GM23338 (cell line): ENCODE measurements at regions not wholly inside any gene's neighbourhood (a gene's known extent, or its start where the extent isn't known, plus 50 kb on each side); places are given as distances from the start of the nearest gene placed in this dataset.
A peak's percentile ranks its signal among the peaks of the same experiment; 100 is the strongest.

Source experiments
- ATAC-seq: fragments of 200-7000 bp; cut with Tn5 transposase; 3 replicates; pipeline ENCODE4 v1.9.1; 2020
- DNase-seq: peaks from one replicate; pipeline ENCODE4 v3.0.0-alpha.2; 2015; ENCODE audit warnings: low spot score
- H2AFZ ChIP-seq: fragments of 200-600 bp; sonication (generic); 2 replicates; pipeline ENCODE4 v1.8.0; 2016; ENCODE audit warnings: antibody characterized with exemption, mild to moderate bottlenecking, moderate library complexity
- H3F3A ChIP-seq: fragments of 200-600 bp; sonication (generic); replicated peaks from 2 replicates; pipeline ENCODE4 v1.8.0; 2017; ENCODE audit warnings: antibody characterized with exemption, mixed run types, low read depth
- H3K27ac ChIP-seq: fragments of 200-600 bp; sonication (generic); 2 replicates; pipeline ENCODE4 v1.6.1; 2016; ENCODE audit warnings: low read depth
- H3K27me3 ChIP-seq: fragments of 200-600 bp; sonication (generic); 2 replicates; pipeline ENCODE4 v1.8.0; 2016; ENCODE audit warnings: mild to moderate bottlenecking, mixed run types, moderate library complexity; ENCODE audit not compliant: insufficient read depth
- H3K36me3 ChIP-seq: fragments of 200-600 bp; sonication (generic); 2 replicates; pipeline ENCODE4 v1.8.0; 2016; ENCODE audit warnings: mild to moderate bottlenecking; ENCODE audit not compliant: insufficient read depth
- H3K4me1 ChIP-seq: fragments of 200-600 bp; sonication (generic); 2 replicates; pipeline ENCODE4 v1.8.0; 2016; ENCODE audit warnings: mild to moderate bottlenecking, moderate library complexity; ENCODE audit not compliant: insufficient read depth
- H3K4me2 ChIP-seq: fragments of 200-600 bp; sonication (generic); 2 replicates; pipeline ENCODE4 v1.7.1; 2017; ENCODE audit warnings: mixed run types
- H3K4me3 ChIP-seq: fragments of 200-600 bp; sonication (generic); 2 replicates; pipeline ENCODE4 v1.6.1; 2016; ENCODE audit warnings: mixed run types
- H3K79me2 ChIP-seq: fragments of 200-600 bp; sonication (generic); replicated peaks from 2 replicates; pipeline ENCODE4 v1.8.0; 2017; ENCODE audit warnings: mild to moderate bottlenecking; ENCODE audit not compliant: insufficient read depth
- H3K9me2 ChIP-seq: fragments of 200-600 bp; sonication (generic); 2 replicates; pipeline ENCODE4 v1.8.0; 2017; ENCODE audit not compliant: insufficient read depth
- H4K20me1 ChIP-seq: fragments of 200-600 bp; sonication (generic); replicated peaks from 2 replicates; pipeline ENCODE4 v1.8.0; 2017; ENCODE audit warnings: mild to moderate bottlenecking; ENCODE audit not compliant: insufficient read depth
- H3K27ac Mint-ChIP-seq: 2 replicates; pipeline ENCODE4 v1.8.0; 2020; ENCODE audit warnings: inconsistent platforms, mild to moderate bottlenecking, moderate library complexity, mixed read lengths
- H3K27me3 Mint-ChIP-seq: 3 replicates; pipeline ENCODE4 v1.8.0; 2022; ENCODE audit warnings: low read depth, mild to moderate bottlenecking, moderate library complexity, mixed read lengths, inconsistent platforms; ENCODE audit not compliant: insufficient read depth, poor library complexity
- H3K36me3 Mint-ChIP-seq: 3 replicates; pipeline ENCODE4 v1.8.0; 2021; ENCODE audit warnings: low read depth, mild to moderate bottlenecking, inconsistent platforms, moderate library complexity, mixed read lengths
- H3K4me1 Mint-ChIP-seq: 3 replicates; pipeline ENCODE4 v1.8.0; 2020; ENCODE audit warnings: mild to moderate bottlenecking, inconsistent platforms, mixed read lengths
- H3K4me3 Mint-ChIP-seq: 3 replicates; pipeline ENCODE4 v1.8.0; 2021; ENCODE audit warnings: moderate library complexity, mild to moderate bottlenecking, inconsistent platforms, mixed read lengths
- H3K9me3 Mint-ChIP-seq: 3 replicates; pipeline ENCODE4 v1.8.0; 2020; ENCODE audit warnings: moderate library complexity, mild to moderate bottlenecking, inconsistent platforms, mixed read lengths
- CREB1 ChIP-seq: fragments of 250-450 bp; sonication (Bioruptor Pico); IDR thresholded peaks from 2 replicates; pipeline ENCODE4 v1.5.0; 2020; ENCODE audit warnings: low read depth, mild to moderate bottlenecking, moderate library complexity
- EZH2 ChIP-seq: fragments of 200-600 bp; sonication (generic); IDR thresholded peaks from one replicate; pipeline ENCODE4 v1.8.0; 2017; ENCODE audit warnings: antibody characterized with exemption, mild to moderate bottlenecking, low read depth; ENCODE audit not compliant: unreplicated experiment
- EZH2phosphoT487 ChIP-seq: fragments of 200-600 bp; sonication (generic); IDR thresholded peaks from one replicate; pipeline ENCODE4 v1.8.1; 2018; ENCODE audit warnings: antibody characterized with exemption; ENCODE audit not compliant: unreplicated experiment
- JUNB ChIP-seq: IDR thresholded peaks from one replicate; pipeline ENCODE4 v1.6.1; 2016; ENCODE audit warnings: antibody characterized with exemption; ENCODE audit not compliant: unreplicated experiment
- NANOG ChIP-seq: IDR thresholded peaks from 2 replicates; pipeline ENCODE4 v1.6.1; 2016; ENCODE audit warnings: antibody characterized with exemption, borderline replicate concordance
- POLR2AphosphoS5 ChIP-seq: IDR thresholded peaks from 2 replicates; pipeline ENCODE4 v1.6.1; 2016; ENCODE audit warnings: antibody characterized with exemption, low read depth
- STAT1 ChIP-seq: IDR thresholded peaks from one replicate; pipeline ENCODE4 v1.6.1; 2016; ENCODE audit warnings: antibody characterized with exemption; ENCODE audit not compliant: unreplicated experiment
- ZNF114 ChIP-seq: fragments of 250-450 bp; sonication (Bioruptor Pico); IDR thresholded peaks from 2 replicates; pipeline ENCODE4 v1.5.0; 2020; ENCODE audit warnings: mild to moderate bottlenecking, moderate library complexity
- ZNF331 ChIP-seq: fragments of 250-450 bp; sonication (Bioruptor Pico); IDR thresholded peaks from 2 replicates; pipeline ENCODE4 v1.5.0; 2020; ENCODE audit warnings: low read depth, mild to moderate bottlenecking, moderate library complexity
- TF ChIP-seq, protein P1 (sequence below): fragments of 250-450 bp; sonication (Bioruptor Pico); IDR thresholded peaks from 2 replicates; pipeline ENCODE4 v1.5.0; 2020; ENCODE audit warnings: mild to moderate bottlenecking, moderate library complexity
- TF ChIP-seq, protein P2 (sequence below): IDR thresholded peaks from 2 replicates; pipeline ENCODE4 v1.6.1; 2016; ENCODE audit warnings: antibody characterized with exemption
- TF ChIP-seq, protein P3 (sequence below), 2 experiments: fragments of 200-600 bp in 1 of 2; sonication (generic) in 1 of 2; conservative IDR thresholded peaks; 2 replicates each; pipeline versions ENCODE4 v1.5.1 to v1.6.1; 2016 to 2017; ENCODE audit warnings: antibody characterized with exemption in 2 of 2, low read depth in 2 of 2, mild to moderate bottlenecking in 2 of 2, moderate library complexity in 1 of 2
- TF ChIP-seq, protein P4 (sequence below): IDR thresholded peaks from one replicate; pipeline ENCODE4 v1.6.1; 2018; ENCODE audit warnings: antibody characterized with exemption; ENCODE audit not compliant: unreplicated experiment

DNA sequence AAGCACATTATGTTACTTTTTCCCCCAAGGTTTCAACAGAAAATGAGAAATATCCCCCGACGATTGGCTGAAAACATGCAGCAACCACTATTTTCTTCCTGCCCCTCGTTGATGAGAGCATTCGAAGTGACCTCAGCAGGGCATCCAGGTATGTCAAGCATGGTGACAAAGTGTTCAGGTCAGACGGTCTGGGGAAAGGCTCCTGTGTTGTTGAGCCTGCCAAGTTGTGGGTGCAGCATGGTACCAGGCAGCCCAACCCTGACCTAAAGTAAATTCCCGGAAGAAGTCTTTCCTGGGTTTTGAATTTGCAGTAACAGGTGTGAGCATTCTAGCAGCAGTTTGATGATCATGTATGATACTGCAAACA lies 51.7 kb upstream of the SEC14L1 start:
- no peaks in the 10 kb centered on the region for H3K27me3 ChIP-seq
- H3K9me2 ChIP-seq, result 0 out of 2 replicates have a peak, but pooled peaks cover 9% of the 10 kb centered on the region
- H3K36me3 ChIP-seq, result peaks cover 5% of the 10 kb centered on the region; the same call in 1 of the 2 replicates
- H3K4me3 ChIP-seq, result peak overlapping the region; percentile 82
- Mint-ChIP-seq H3K9me3 (no peaks in the 10 kb centered on the region; the same call in 2 of the 3 replicates), H3K27ac (peak overlapping the region; percentile 99), H3K36me3 (peaks cover 57% of the 10 kb centered on the region), H3K4me3 (peak overlapping the region; percentile 94), H3K4me1 (peaks cover 18% of the 10 kb centered on the region), H3K27me3 (peaks cover 14% of the 10 kb centered on the region)
- H3K4me1 ChIP-seq, result peaks cover 14% of the 10 kb centered on the region
- no peaks in the 10 kb centered on the region for H4K20me1 ChIP-seq
- peak overlapping the region; percentile 90 for H3K4me2 ChIP-seq
- H3K79me2 ChIP-seq, result peaks cover 15% of the 10 kb centered on the region
- peak overlapping the region; percentile 88; the same call in 1 of the 2 replicates for H3K27ac ChIP-seq
- H2AFZ ChIP-seq, result peak overlapping the region; percentile 96
- TF ChIP-seq POLR2AphosphoS5, result no peak
- no peak for TF ChIP-seq EZH2phosphoT487
- TF ChIP-seq, protein P1, sequence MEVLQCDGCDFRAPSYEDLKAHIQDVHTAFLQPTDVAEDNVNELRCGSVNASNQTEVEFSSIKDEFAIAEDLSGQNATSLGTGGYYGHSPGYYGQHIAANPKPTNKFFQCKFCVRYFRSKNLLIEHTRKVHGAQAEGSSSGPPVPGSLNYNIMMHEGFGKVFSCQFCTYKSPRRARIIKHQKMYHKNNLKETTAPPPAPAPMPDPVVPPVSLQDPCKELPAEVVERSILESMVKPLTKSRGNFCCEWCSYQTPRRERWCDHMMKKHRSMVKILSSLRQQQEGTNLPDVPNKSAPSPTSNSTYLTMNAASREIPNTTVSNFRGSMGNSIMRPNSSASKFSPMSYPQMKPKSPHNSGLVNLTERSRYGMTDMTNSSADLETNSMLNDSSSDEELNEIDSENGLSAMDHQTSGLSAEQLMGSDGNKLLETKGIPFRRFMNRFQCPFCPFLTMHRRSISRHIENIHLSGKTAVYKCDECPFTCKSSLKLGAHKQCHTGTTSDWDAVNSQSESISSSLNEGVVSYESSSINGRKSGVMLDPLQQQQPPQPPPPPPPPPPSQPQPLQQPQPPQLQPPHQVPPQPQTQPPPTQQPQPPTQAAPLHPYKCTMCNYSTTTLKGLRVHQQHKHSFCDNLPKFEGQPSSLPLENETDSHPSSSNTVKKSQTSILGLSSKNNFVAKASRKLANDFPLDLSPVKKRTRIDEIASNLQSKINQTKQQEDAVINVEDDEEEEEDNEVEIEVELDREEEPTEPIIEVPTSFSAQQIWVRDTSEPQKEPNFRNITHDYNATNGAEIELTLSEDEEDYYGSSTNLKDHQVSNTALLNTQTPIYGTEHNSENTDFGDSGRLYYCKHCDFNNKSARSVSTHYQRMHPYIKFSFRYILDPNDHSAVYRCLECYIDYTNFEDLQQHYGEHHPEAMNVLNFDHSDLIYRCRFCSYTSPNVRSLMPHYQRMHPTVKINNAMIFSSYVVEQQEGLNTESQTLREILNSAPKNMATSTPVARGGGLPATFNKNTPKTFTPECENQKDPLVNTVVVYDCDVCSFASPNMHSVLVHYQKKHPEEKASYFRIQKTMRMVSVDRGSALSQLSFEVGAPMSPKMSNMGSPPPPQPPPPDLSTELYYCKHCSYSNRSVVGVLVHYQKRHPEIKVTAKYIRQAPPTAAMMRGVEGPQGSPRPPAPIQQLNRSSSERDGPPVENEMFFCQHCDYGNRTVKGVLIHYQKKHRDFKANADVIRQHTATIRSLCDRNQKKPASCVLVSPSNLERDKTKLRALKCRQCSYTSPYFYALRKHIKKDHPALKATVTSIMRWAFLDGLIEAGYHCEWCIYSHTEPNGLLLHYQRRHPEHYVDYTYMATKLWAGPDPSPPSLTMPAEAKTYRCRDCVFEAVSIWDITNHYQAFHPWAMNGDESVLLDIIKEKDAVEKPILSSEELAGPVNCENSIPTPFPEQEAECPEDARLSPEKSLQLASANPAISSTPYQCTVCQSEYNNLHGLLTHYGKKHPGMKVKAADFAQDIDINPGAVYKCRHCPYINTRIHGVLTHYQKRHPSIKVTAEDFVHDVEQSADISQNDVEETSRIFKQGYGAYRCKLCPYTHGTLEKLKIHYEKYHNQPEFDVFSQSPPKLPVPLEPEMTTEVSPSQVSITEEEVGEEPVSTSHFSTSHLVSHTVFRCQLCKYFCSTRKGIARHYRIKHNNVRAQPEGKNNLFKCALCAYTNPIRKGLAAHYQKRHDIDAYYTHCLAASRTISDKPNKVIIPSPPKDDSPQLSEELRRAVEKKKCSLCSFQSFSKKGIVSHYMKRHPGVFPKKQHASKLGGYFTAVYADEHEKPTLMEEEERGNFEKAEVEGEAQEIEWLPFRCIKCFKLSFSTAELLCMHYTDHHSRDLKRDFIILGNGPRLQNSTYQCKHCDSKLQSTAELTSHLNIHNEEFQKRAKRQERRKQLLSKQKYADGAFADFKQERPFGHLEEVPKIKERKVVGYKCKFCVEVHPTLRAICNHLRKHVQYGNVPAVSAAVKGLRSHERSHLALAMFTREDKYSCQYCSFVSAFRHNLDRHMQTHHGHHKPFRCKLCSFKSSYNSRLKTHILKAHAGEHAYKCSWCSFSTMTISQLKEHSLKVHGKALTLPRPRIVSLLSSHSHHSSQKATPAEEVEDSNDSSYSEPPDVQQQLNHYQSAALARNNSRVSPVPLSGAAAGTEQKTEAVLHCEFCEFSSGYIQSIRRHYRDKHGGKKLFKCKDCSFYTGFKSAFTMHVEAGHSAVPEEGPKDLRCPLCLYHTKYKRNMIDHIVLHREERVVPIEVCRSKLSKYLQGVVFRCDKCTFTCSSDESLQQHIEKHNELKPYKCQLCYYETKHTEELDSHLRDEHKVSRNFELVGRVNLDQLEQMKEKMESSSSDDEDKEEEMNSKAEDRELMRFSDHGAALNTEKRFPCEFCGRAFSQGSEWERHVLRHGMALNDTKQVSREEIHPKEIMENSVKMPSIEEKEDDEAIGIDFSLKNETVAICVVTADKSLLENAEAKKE (CRISPR knock-in tag), result no peak
- no peak for TF ChIP-seq EZH2
- no peak for TF ChIP-seq ZNF114 (CRISPR knock-in tag)
- TF ChIP-seq CREB1 (CRISPR knock-in tag), result no peak
- TF ChIP-seq, protein P2, sequence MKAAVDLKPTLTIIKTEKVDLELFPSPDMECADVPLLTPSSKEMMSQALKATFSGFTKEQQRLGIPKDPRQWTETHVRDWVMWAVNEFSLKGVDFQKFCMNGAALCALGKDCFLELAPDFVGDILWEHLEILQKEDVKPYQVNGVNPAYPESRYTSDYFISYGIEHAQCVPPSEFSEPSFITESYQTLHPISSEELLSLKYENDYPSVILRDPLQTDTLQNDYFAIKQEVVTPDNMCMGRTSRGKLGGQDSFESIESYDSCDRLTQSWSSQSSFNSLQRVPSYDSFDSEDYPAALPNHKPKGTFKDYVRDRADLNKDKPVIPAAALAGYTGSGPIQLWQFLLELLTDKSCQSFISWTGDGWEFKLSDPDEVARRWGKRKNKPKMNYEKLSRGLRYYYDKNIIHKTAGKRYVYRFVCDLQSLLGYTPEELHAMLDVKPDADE, result no peak
- TF ChIP-seq NANOG, result no peak
- TF ChIP-seq, protein P3, sequence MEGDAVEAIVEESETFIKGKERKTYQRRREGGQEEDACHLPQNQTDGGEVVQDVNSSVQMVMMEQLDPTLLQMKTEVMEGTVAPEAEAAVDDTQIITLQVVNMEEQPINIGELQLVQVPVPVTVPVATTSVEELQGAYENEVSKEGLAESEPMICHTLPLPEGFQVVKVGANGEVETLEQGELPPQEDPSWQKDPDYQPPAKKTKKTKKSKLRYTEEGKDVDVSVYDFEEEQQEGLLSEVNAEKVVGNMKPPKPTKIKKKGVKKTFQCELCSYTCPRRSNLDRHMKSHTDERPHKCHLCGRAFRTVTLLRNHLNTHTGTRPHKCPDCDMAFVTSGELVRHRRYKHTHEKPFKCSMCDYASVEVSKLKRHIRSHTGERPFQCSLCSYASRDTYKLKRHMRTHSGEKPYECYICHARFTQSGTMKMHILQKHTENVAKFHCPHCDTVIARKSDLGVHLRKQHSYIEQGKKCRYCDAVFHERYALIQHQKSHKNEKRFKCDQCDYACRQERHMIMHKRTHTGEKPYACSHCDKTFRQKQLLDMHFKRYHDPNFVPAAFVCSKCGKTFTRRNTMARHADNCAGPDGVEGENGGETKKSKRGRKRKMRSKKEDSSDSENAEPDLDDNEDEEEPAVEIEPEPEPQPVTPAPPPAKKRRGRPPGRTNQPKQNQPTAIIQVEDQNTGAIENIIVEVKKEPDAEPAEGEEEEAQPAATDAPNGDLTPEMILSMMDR (conservative IDR thresholded peaks at IDR 0.05; ENCODE audit: low read depth in 2 of 2), result no peak
- TF ChIP-seq STAT1, result no peak
- TF ChIP-seq JUNB, result no peak
- no peak for TF ChIP-seq ZNF331 (CRISPR knock-in tag)
- TF ChIP-seq, protein P4, sequence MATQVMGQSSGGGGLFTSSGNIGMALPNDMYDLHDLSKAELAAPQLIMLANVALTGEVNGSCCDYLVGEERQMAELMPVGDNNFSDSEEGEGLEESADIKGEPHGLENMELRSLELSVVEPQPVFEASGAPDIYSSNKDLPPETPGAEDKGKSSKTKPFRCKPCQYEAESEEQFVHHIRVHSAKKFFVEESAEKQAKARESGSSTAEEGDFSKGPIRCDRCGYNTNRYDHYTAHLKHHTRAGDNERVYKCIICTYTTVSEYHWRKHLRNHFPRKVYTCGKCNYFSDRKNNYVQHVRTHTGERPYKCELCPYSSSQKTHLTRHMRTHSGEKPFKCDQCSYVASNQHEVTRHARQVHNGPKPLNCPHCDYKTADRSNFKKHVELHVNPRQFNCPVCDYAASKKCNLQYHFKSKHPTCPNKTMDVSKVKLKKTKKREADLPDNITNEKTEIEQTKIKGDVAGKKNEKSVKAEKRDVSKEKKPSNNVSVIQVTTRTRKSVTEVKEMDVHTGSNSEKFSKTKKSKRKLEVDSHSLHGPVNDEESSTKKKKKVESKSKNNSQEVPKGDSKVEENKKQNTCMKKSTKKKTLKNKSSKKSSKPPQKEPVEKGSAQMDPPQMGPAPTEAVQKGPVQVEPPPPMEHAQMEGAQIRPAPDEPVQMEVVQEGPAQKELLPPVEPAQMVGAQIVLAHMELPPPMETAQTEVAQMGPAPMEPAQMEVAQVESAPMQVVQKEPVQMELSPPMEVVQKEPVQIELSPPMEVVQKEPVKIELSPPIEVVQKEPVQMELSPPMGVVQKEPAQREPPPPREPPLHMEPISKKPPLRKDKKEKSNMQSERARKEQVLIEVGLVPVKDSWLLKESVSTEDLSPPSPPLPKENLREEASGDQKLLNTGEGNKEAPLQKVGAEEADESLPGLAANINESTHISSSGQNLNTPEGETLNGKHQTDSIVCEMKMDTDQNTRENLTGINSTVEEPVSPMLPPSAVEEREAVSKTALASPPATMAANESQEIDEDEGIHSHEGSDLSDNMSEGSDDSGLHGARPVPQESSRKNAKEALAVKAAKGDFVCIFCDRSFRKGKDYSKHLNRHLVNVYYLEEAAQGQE, result no peak
- DNase-seq (no peak), ATAC-seq (peak; percentile 10; the same call in 2 of the 3 replicates)
- H3F3A ChIP-seq, result peaks cover 6% of the 10 kb centered on the region
